ENCODE measurements at regions not wholly inside any gene's neighbourhood (a gene's known extent, or its start where the extent isn't known, plus 50 kb on each side); places are given as distances from the start of the nearest gene placed in this dataset.

DNA sequence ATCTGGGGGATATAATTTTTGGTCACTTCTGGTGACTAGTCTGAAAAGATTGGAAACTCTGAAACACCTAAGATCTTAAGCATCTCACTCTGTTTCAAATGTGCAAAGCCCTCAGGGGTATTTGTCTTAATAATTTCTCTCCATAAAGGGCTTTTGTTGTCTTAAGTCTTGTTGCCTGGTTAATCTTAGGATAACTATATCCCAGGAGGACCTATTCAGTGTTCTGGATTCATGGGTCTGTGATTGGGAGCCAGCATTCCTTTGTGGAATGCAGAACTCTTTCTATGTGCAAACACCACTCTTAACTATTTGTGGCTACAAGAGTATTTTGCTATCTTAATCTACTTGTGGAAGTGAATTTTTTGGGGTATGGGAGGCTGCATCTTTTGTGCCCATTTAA lies 1573.0 kb upstream of the PRMT6 start (continued):
- TF ChIP-seq GATAD2B (conservative IDR thresholded peaks at IDR 0.05; ENCODE audit: low read depth) (no peak), TCF12 (IDR thresholded peaks at IDR 0.05; ENCODE audit: low read depth, low read length) (no peak)

DNA sequence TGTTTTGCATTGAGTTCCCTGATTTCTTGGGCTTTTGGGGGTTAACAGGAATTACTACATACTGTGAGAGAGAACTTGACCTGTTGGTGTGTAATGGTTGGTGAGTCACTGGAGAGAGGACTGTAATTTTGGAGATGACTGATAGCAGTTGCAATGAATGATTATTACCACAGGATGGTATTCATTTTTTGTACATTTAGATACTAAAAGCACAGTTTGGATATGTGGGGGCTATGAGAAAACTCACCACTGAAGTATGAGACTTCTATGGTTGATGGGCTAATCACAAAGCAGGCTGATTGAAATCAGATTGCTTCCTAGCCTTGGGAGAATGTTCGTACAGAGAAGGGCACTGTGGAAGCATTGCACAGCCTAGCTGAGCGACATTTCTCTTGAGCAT lies 1571.3 kb upstream of the PRMT6 start:
- Histone ChIP-seq H3K9ac (ENCODE audit: control insufficient read depth, insufficient read depth, low read length) (no peak overlapping the region), H4K20me1 (ENCODE audit: control insufficient read depth, insufficient read depth) (no peaks in the 10 kb centered on the region), H3K4me2 (ENCODE audit: control insufficient read depth, insufficient read depth) (no peak overlapping the region), H3K36me3 (ENCODE audit: control insufficient read depth in 2 of 2, insufficient read depth in 2 of 2, low read length in 1 of 2) (no peaks in the 10 kb centered on the region), H3K79me2 (ENCODE audit: control insufficient read depth, insufficient read depth, low read length) (no peaks in the 10 kb centered on the region), H3K27ac (ENCODE audit: control insufficient read depth, insufficient read depth) (no peak overlapping the region), H3K4me1 (ENCODE audit: control insufficient read depth, insufficient read depth, low read length) (no peaks in the 10 kb centered on the region), H3K4me3 (no peak overlapping the region), H3K9me3 (replicated peaks; ENCODE audit: control insufficient read depth, insufficient read depth, low read length) (no peaks in the 10 kb centered on the region), H3K27me3 (replicated peaks in 1 of 2; ENCODE audit: control insufficient read depth in 2 of 2, insufficient read depth in 2 of 2, low read length in 1 of 2) (no peaks in the 10 kb centered on the region), H2AFZ (ENCODE audit: control insufficient read depth, low read depth, low read length) (no peak overlapping the region)
- ChIA-PET RAD21 (ENCODE audit: unreplicated experiment) (no interaction called here), POLR2A (no interaction called here), CTCF (no interaction called here), SMC1A (ENCODE audit: uncharacterized antibody, unreplicated experiment) (interaction anchor here (0.7 kb wide), 1 partner anchor 26 kb away, joined by 3 read pairs; no protein-coding TSS in a partner anchor)
- no TSS peak for BruUV-seq (replicated peaks)
- DNase-seq (ENCODE audit: low read depth, low spot score) (no peak), ATAC-seq (no peak), FAIRE-seq (no peak)
- intact Hi-C loops (cut with micrococcal nuclease; ENCODE audit: unreplicated experiment) (no loop called here), in situ Hi-C loops (cut with MboI) (no loop called here)
- 9% methylated on average over 2 of the region's 2 CpGs for WGBS (ENCODE audit: insufficient coverage, insufficient replicate concordance, low lambda C conversion rate, missing lambda C conversion rate)
- no peak for TF ChIP-seq MTA3 (IDR thresholded peaks at IDR 0.05; ENCODE audit: borderline replicate concordance, low read length)
- no peak for TF ChIP-seq KLF5 (IDR thresholded peaks at IDR 0.05; ENCODE audit: partially characterized antibody)
- no peak for TF ChIP-seq ZBTB33 (IDR thresholded peaks at IDR 0.05)
- no peak for TF ChIP-seq HSF1 (IDR thresholded peaks at IDR 0.05; ENCODE audit: low read depth, low read length)
- no peak for TF ChIP-seq LARP7 (IDR thresholded peaks at IDR 0.05)
- no peak for TF ChIP-seq SMAD5 (IDR thresholded peaks at IDR 0.05; ENCODE audit: low read depth)
- TF ChIP-seq NFYA (IDR thresholded peaks at IDR 0.05; ENCODE audit: borderline replicate concordance, low read depth, low read length), result no peak
- TF ChIP-seq POLR2A (IDR thresholded peaks at IDR 0.05; ENCODE audit: low read depth, low read length), result no peak
- TF ChIP-seq NBN (IDR thresholded peaks at IDR 0.05), result no peak
- no peak for TF ChIP-seq SP1 (IDR thresholded peaks at IDR 0.05; ENCODE audit: low read depth, low read length)
- no peak for TF ChIP-seq CEBPZ (IDR thresholded peaks at IDR 0.05; ENCODE audit: low read depth, low read length)
- TF ChIP-seq JUND (IDR thresholded peaks at IDR 0.05; ENCODE audit: low read depth, low read length), result no peak
- no peak for TF ChIP-seq ZNF24 (IDR thresholded peaks at IDR 0.05)
- no peak for TF ChIP-seq BACH1 (IDR thresholded peaks at IDR 0.05; ENCODE audit: borderline replicate concordance)
- TF ChIP-seq NRF1 (conservative IDR thresholded peaks at IDR 0.05; ENCODE audit: low read depth, low read length), result no peak

Data from GM12878 (cell line).